Spleen (tissue), 7 donors: ENCODE measurements at regions not wholly inside any gene's neighbourhood (a gene's known extent, or its start where the extent isn't known, plus 50 kb on each side); places are given as distances from the start of the nearest gene placed in this dataset.

Source experiments
- CTCF ChIP-seq, 11 experiments: fragments of 200-600 bp in 7 of 11; fragments of 450-650 bp in 4 of 11; sonication (generic) in 4 of 11; IDR thresholded peaks in 8 of 11; conservative IDR thresholded peaks in 3 of 11; 1 replicate in 7 of 11; 2 replicates in 4 of 11; pipeline versions ENCODE4 v1.4.0 to v1.8.0; 2016 to 2021; ENCODE audit warnings: antibody characterized with exemption in 11 of 11, inconsistent platforms in 4 of 11, mild to moderate bottlenecking in 1 of 11
- POLR2A ChIP-seq, 3 donors: fragments of 450-650 bp; IDR thresholded peaks; one replicate each; pipeline ENCODE4 v1.5.1; 2017; ENCODE audit warnings: antibody characterized with exemption in 3 of 3, mild to moderate bottlenecking in 1 of 3
- POLR2AphosphoS5 ChIP-seq, 3 donors: sonication (generic); formaldehyde crosslinking; IDR thresholded peaks; one replicate each; pipeline ENCODE4 v1.5.1; 2017; ENCODE audit warnings: antibody characterized with exemption in 3 of 3
- donor health status: DM: no; HTN: no; CAD: no; lungs with moderate emphysema.
- donor health status: DM: no; HTN: no; CAD: no.
- donor health status: DM: no; HTN: no; CAD: no.

- TF ChIP-seq CTCF (IDR thresholded peaks at IDR 0.05 in 8 of 11, conservative IDR thresholded peaks at IDR 0.05 in 3 of 11) (no peak), POLR2A (IDR thresholded peaks at IDR 0.05) (no peak), POLR2AphosphoS5 (IDR thresholded peaks at IDR 0.05) (no peak)
These were observed 56.8 kb upstream of the HS6ST1 start for GRCh38 chr2:128375454-128375853.
